HTR-8/SVneo (cell line): ENCODE measurements at regions not wholly inside any gene's neighbourhood (a gene's known extent, or its start where the extent isn't known, plus 50 kb on each side); places are given as distances from the start of the nearest gene placed in this dataset.
"Not testable (repeated sequence)": the region's sequence is repeated elsewhere in the genome, so short reads cannot be mapped to it uniquely, and the experiment has no call there.

Experiments
- DNase-seq: peaks from one replicate; pipeline ENCODE4 v3.0.0; 2011; ENCODE audit warnings: low spot score, mixed read lengths; ENCODE audit not compliant: insufficient read length
- FAIRE-seq: peaks from 2 replicates; lab custom pipeline; 2011; peaks lifted over from hg19 to GRCh38; lab: Jason Lieb, UNC

DNA sequence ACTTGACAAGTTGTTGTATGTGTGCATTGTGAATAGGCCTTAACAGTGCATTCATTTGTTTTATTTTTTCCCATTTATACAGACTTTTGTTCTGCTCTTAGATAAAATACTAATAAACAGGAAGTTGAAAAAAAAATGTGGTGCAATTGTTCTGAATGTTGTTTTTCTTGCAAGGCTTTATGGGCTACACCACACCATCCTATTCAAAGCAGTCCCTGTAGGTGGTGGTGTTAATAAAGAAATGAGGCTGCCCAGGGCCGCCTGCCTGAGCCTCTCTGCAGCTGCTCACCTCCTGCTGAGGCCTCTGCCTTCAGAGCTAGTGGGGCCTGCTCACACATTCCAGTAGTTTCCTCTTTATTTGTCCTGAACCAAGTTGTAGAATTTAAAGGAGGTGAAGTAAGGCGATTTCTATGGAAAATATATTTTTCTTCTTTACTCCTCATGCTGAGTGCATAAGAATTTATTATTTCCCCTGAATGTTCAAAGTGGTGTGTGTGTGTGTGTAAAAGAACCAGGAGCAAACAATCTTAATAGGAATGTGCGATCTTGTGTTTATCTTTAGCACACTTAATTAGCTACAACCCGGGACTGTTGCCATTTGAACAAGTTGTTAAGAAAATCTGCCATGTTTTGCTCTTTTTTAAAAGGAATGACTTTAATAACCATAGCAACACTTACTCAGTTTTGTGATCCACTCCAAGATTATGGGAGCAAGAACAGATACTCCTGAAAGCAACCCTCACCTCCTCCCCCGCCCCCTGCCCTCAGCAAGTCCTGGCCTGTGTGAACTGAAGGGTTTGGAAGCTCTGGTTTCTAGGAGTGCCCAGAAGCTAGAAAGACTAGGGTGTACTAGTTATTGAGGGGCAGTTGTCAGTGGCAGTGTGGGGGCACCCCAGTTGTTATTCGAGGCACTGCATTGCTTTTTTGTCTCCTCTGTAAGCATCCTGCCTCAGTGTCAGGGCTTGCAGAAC is 251.6 kb upstream of the PLGLB2 start:
- DNase-seq, FAIRE-seq: not testable (repeated sequence)

DNA sequence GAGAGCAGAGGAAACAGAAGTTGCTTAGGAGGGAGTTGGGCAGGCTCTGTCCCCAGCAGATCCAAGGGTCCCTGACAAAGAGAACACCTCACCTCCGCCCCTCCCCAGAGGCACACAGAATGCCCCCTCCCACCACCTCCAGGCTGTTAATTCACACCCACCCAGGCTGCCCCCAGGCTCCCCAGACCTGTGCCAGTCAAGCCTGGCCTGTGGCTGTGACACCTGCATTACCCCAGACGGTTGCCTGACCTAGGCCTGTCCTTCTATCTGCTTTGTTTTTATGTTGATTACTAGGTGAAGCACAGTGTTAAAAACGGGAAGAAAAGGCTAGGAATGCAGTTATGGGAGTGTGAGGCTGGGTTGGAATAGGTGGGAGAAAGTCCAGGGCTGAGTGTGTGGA is 250.8 kb upstream of the PLGLB2 start:
- not testable (repeated sequence) for FAIRE-seq, DNase-seq

GRCh38 chr2:87497700-87498099 is 250.2 kb upstream of the PLGLB2 start:
- FAIRE-seq, DNase-seq: not testable (repeated sequence)

- not testable (repeated sequence) for DNase-seq, FAIRE-seq
Observed at GRCh38 chr2:87498169-87498853, 249.6 kb upstream of the PLGLB2 start.

DNA sequence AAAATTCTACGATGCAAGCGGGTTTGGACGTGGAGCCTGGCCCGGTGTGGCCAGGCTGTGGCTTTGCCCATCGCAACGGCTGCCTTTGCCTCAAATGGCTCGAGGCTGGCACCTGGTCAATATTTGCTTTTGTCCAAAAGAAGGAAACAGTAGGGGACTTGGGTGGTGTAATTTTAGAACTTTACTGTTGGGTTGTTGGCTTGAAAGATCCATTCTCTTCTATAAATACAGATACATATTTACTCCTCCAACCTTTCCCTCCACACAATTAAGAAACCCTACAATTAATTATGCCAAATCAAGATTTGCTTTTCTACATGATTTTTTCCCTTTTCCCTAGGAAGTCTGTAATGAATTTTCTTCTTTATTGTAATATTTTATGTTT is 249.0 kb upstream of the PLGLB2 start:
- FAIRE-seq, DNase-seq: not testable (repeated sequence)

GRCh38 chr2:87499860-87500259 is 248.0 kb upstream of the PLGLB2 start:
- not testable (repeated sequence) for FAIRE-seq, DNase-seq

DNA sequence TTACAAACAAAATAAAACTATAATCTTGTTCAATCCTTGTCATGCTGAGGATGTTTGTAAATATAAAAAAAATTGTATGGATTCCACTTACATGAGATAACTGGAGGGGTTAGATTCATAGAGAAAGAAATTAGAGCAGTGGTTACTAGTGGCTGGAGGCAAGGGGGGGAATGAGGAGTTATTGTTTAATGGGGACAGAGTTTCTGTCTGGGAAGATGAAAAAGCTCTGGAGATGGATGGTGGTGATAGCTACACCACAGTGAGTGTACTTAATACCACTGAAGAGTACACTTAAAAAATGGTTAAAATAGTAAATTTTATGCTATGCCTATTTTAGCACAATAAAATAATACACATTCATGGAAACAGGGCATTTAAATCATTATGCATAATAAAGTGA is 247.5 kb upstream of the PLGLB2 start:
- not testable (repeated sequence) for FAIRE-seq, DNase-seq

DNA sequence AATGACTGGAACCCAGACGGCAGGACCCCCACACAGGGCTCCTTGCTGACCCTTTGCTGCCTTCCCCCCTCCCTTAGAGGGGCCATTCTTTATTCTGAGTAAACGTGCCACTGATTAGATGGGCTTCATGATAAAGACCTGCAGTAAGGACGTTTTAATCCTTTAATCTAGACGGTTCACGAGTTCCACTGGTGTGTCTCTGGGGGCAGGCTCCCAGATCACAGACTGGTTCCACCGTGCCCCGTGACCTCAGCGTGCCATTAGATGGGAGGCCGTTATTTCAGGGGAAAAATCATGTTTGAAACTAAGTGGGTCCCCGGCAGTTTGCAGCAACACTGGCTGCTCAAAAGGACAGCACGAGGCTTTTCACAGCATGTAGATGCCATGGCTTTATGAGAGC is 246.9 kb upstream of the PLGLB2 start:
- FAIRE-seq, DNase-seq: not testable (repeated sequence)

GRCh38 chr2:87502948-87503347 is 244.9 kb upstream of the PLGLB2 start:
- not testable (repeated sequence) for DNase-seq, FAIRE-seq

GRCh38 chr2:87505239-87505638 is 242.6 kb upstream of the PLGLB2 start:
- not testable (repeated sequence) for FAIRE-seq, DNase-seq

DNA sequence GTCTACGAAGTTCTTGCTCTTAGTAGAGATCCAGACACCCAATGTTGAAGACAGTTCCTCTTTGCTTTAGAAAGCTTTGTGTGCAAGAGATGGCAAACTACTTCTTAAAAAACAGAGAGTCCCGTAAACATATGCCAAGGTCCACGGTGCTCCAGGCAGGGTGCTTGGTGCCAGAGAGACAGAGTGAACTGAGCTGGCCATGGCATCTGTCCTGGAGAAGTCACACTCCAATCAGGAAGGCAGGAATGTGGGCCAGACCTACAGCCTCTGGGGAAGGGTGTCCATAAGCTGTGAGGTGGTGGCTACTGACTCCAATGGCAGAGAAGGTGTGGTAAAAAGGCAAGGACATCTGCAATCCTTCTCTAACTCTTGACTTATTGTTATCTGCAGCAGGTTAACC is 242.0 kb upstream of the PLGLB2 start:
- not testable (repeated sequence) for DNase-seq

GRCh38 chr2:87507378-87508348 is 240.2 kb upstream of the PLGLB2 start:
- not testable (repeated sequence) for DNase-seq, FAIRE-seq

More for the DNA sequence above, 242.0 kb upstream of the PLGLB2 start:
- not testable (repeated sequence) for FAIRE-seq

DNA sequence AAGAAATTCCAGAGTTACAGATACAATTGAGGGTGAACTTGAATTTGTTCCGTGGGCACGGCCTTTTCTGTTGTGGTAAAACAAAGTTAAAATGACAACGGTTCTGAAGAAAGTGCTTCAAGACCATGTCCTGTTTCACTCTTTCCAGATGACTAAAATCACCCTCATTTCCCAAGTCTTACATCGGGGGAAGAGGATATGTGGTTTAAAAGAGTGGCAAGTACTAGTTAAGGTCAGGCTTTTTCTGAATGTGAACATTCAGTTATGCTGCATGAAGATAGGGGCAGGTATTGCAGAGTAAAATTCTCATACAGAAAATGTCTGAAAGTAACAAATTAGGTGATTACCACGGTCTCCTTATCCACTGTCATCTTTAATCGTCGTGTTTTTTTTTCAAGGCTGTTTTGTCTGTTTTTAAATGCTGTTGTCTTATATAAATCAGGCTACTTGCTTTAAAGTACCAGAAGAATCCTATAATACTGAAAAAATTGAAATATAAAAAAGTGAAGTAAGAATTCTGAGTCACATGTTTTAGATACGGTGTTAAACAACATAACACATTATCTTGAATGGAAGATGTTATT is 236.6 kb upstream of the PLGLB2 start:
- not testable (repeated sequence) for FAIRE-seq, DNase-seq

DNA sequence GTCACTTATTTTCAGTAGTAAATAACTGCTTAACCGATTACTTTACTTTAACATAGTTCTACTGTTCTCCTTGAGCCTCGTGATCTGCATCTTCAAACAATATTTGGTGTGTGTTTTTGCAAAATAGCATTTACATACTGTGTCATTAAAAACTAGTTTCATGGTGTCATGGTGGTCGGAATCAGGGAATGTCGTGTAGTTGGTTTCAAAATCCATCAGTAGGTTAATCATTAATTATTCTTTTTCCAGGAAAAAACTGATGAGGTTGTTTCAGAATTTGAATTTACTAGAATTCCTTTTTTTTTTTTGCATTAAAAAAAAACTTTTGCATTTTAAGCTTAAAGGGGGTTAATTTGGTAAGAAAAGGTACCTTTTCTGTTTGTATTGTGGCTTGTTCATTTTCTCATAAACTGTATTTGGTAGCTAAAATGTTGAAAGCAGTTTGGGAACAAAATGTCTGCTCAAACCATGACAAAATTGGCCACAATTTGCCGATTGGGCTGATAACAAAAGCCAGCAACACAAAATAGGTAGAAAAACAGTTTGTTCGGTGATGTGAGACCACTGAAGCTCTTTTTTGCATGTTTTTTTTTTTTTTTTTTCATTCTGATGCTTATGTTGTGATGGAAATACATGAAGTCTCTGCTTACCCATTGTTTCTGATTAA is 234.9 kb upstream of the PLGLB2 start:
- not testable (repeated sequence) for DNase-seq, FAIRE-seq

GRCh38 chr2:87514034-87514433 is 233.9 kb upstream of the PLGLB2 start:
- not testable (repeated sequence) for FAIRE-seq, DNase-seq

DNA sequence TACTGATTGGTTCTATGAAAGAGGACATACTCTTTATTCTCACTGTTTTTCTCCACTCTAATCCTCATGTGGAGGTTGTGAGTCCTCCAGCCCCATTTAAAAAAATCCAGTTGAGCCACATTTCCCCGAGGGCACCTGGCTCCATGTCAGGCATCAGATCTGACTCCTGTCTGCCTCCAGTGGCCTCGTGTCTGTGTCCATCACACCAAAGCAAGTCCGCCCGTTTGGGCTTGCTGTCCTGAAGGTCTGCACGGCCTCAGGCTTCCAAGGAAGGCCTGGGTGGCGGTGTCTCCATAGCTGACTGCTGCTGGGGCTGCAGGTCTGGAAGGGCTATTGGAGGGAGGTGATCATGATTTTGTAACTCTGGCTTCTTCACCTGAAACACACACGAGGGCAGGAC is 233.4 kb upstream of the PLGLB2 start:
- not testable (repeated sequence) for DNase-seq, FAIRE-seq

DNA sequence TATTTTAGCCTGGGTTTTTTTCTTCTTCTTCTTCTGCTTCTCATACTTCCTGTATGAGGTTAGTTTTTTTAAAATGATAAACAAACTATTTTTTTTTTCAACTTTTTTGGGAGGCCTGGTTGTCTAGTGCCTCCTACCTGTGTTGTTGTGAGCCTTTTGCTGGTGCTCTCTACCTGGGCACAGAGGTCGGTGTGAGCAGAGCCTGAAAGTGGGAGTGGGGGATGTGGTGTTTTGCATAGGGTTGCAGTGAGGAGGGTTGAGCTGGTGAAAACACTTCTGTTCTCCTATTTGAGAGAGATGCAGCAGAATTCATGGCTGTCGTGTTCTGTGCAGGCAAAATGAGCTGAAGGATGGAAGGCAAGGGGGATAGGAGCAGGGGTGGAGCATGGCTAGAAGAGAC is 232.7 kb upstream of the PLGLB2 start:
- FAIRE-seq = peak; percentile 60
- DNase-seq = not testable (repeated sequence)

- FAIRE-seq, DNase-seq: not testable (repeated sequence)
Observed at GRCh38 chr2:87515875-87516274, 232.0 kb upstream of the PLGLB2 start.
